HEK293 (cell line): ENCODE measurements at regions not wholly inside any gene's neighbourhood (a gene's known extent, or its start where the extent isn't known, plus 50 kb on each side); places are given as distances from the start of the nearest gene placed in this dataset.

Source experiments
- CTCF ChIA-PET: fragments of 350-600 bp; formaldehyde crosslinking; extraction: SDS; loops from one replicate; lab custom pipeline; 2021; ENCODE audit warnings: antibody characterized with exemption; lab: Yijun Ruan, JAX
- POLR2A ChIA-PET: fragments of 300-600 bp; formaldehyde crosslinking; extraction: SDS; loops from one replicate; lab custom pipeline; 2020; ENCODE audit warnings: antibody characterized with exemption, inconsistent platforms; lab: Yijun Ruan, JAX
- H3K27ac ChIP-seq: fragments of 200-500 bp; sonication (Bioruptor generic); 2 replicates; pipeline ENCODE4 v1.5.1; 2014; ENCODE audit warnings: low read depth, low read length, control low read depth, inconsistent platforms; ENCODE audit errors: extremely low read depth
- H3K36me3 ChIP-seq, 2 experiments: fragments of 200-500 bp in 1 of 2; sonication (Bioruptor generic) in 1 of 2; 1 replicate in 1 of 2; 2 replicates in 1 of 2; pipeline ENCODE4 v1.5.1; 2014 to 2017; ENCODE audit warnings: inconsistent platforms in 2 of 2, low read length in 2 of 2; ENCODE audit not compliant: control insufficient read depth in 2 of 2, insufficient read depth in 1 of 2
- H3K4me1 ChIP-seq: fragments of 200-500 bp; sonication (Bioruptor generic); 2 replicates; pipeline ENCODE4 v1.5.1; 2014; ENCODE audit warnings: mild to moderate bottlenecking, low read length, inconsistent platforms; ENCODE audit not compliant: control insufficient read depth, insufficient read depth
- H3K4me3 ChIP-seq: 2 replicates; pipeline ENCODE4 v1.5.1; 2011; ENCODE audit warnings: low read depth, mild to moderate bottlenecking, control low read depth, low read length, moderate library complexity
- H3K9me3 ChIP-seq: fragments of 200-500 bp; sonication (Bioruptor generic); 2 replicates; pipeline ENCODE4 v1.5.1; 2014; ENCODE audit warnings: low read depth, low read length, inconsistent platforms; ENCODE audit not compliant: control insufficient read depth, insufficient read depth
- FEZF1 ChIP-seq: fragments of 450-650 bp; formaldehyde crosslinking; IDR thresholded peaks from 2 replicates; pipeline ENCODE4 v1.5.1; 2016; ENCODE audit warnings: missing biosample characterization, missing genetic modification characterization
- MYNN ChIP-seq: fragments of 450-650 bp; formaldehyde crosslinking; IDR thresholded peaks from 2 replicates; pipeline ENCODE4 v1.5.1; 2016; ENCODE audit warnings: missing biosample characterization, missing genetic modification characterization, borderline replicate concordance
- PRDM1 ChIP-seq: fragments of 450-650 bp; formaldehyde crosslinking; IDR thresholded peaks from 2 replicates; pipeline ENCODE4; 2016; ENCODE audit warnings: missing biosample characterization, missing genetic modification characterization
- RBAK ChIP-seq: fragments of 450-650 bp; formaldehyde crosslinking; IDR thresholded peaks from 2 replicates; pipeline ENCODE4 v1.5.1; 2016; ENCODE audit warnings: missing biosample characterization, missing genetic modification characterization
- ZBTB21 ChIP-seq: fragments of 450-650 bp; formaldehyde crosslinking; IDR thresholded peaks from 2 replicates; pipeline ENCODE4 v1.5.1; 2017; ENCODE audit warnings: missing biosample characterization, missing genetic modification characterization
- ZBTB6 ChIP-seq: fragments of 450-650 bp; formaldehyde crosslinking; IDR thresholded peaks from 2 replicates; pipeline ENCODE4 v1.5.1; 2017; ENCODE audit warnings: missing biosample characterization, missing genetic modification characterization
- ZNF133 ChIP-seq: fragments of 450-650 bp; formaldehyde crosslinking; IDR thresholded peaks from 2 replicates; pipeline ENCODE4 v1.5.1; 2016; ENCODE audit warnings: missing biosample characterization, missing genetic modification characterization
- ZNF157 ChIP-seq: fragments of 450-650 bp; formaldehyde crosslinking; IDR thresholded peaks from 2 replicates; pipeline ENCODE4 v1.5.1; 2016; ENCODE audit warnings: missing biosample characterization, missing genetic modification characterization
- ZNF16 ChIP-seq: fragments of 450-650 bp; formaldehyde crosslinking; IDR thresholded peaks from 2 replicates; pipeline ENCODE4 v1.5.1; 2016; ENCODE audit warnings: low read depth, missing biosample characterization, missing genetic modification characterization
- ZNF175 ChIP-seq: fragments of 450-650 bp; formaldehyde crosslinking; IDR thresholded peaks from 2 replicates; pipeline ENCODE4 v1.5.1; 2016; ENCODE audit warnings: missing biosample characterization, missing genetic modification characterization
- ZNF18 ChIP-seq: fragments of 450-650 bp; formaldehyde crosslinking; IDR thresholded peaks from 2 replicates; pipeline ENCODE4 v1.5.1; 2016; ENCODE audit warnings: missing biosample characterization, missing genetic modification characterization
- ZNF184 ChIP-seq: fragments of 450-650 bp; IDR thresholded peaks from 2 replicates; pipeline ENCODE4 v1.5.1; 2018; ENCODE audit warnings: missing biosample characterization, mild to moderate bottlenecking, missing genetic modification characterization
- ZNF292 ChIP-seq: fragments of 450-650 bp; formaldehyde crosslinking; IDR thresholded peaks from 2 replicates; pipeline ENCODE4 v1.5.1; 2016; ENCODE audit warnings: low read depth, missing biosample characterization, missing genetic modification characterization, borderline replicate concordance
- ZNF404 ChIP-seq: fragments of 450-650 bp; formaldehyde crosslinking; IDR thresholded peaks from 2 replicates; pipeline ENCODE4 v1.5.1; 2017; ENCODE audit warnings: missing biosample characterization, missing genetic modification characterization
- ZNF433 ChIP-seq: fragments of 450-650 bp; formaldehyde crosslinking; IDR thresholded peaks from 2 replicates; pipeline ENCODE4 v1.5.1; 2016; ENCODE audit warnings: missing biosample characterization, missing genetic modification characterization, low read depth
- ZNF555 ChIP-seq: fragments of 450-650 bp; formaldehyde crosslinking; conservative IDR thresholded peaks from 2 replicates; pipeline ENCODE4 v1.5.1; 2017; ENCODE audit warnings: missing biosample characterization, mild to moderate bottlenecking, missing genetic modification characterization, inconsistent platforms
- ZNF670 ChIP-seq: fragments of 450-650 bp; formaldehyde crosslinking; IDR thresholded peaks from 2 replicates; pipeline ENCODE4 v1.5.1; 2016; ENCODE audit warnings: missing biosample characterization, missing genetic modification characterization, low read depth
- TF ChIP-seq, protein P1 (sequence below): fragments of 450-650 bp; formaldehyde crosslinking; IDR thresholded peaks from 2 replicates; pipeline ENCODE4 v1.5.1; 2016; ENCODE audit warnings: missing biosample characterization, missing genetic modification characterization
- TF ChIP-seq, protein P2 (sequence below): fragments of 450-650 bp; formaldehyde crosslinking; IDR thresholded peaks from 2 replicates; pipeline ENCODE4 v1.5.0; 2017; ENCODE audit warnings: missing biosample characterization, missing genetic modification characterization, borderline replicate concordance
- TF ChIP-seq, protein P3 (sequence below): fragments of 450-650 bp; formaldehyde crosslinking; IDR thresholded peaks from 2 replicates; pipeline ENCODE4 v1.5.1; 2017; ENCODE audit warnings: missing biosample characterization, missing genetic modification characterization
- TF ChIP-seq, protein P4 (sequence below): fragments of 450-650 bp; formaldehyde crosslinking; optimal IDR thresholded peaks from 2 replicates; pipeline ENCODE3; 2016; ENCODE audit warnings: missing biosample characterization, mild to moderate bottlenecking, missing genetic modification characterization
- TF ChIP-seq, protein P5 (sequence below): fragments of 450-650 bp; formaldehyde crosslinking; IDR thresholded peaks from 2 replicates; pipeline ENCODE4 v1.5.1; 2016; ENCODE audit warnings: missing biosample characterization, missing genetic modification characterization

DNA sequence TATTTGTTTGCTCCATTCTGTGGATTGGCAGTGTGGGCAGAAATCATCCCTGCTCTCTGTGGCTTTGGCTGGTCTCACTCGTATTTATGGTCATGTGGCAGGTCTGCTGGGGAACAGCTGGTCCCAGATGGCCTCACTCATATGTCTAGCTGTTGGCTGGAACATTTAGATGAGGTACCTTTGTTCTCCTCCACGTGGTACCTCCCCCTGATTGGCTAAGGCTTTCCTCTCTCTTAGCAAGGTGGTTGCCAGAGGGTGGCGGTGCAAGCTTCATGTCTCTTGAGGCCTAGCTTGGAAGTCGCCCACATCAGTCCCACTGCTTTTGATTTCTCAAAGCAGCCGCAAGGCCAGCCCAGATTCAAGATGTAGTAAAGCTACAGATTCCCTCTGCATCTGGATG lies 348.5 kb upstream of the BTBD3 start (continued):
- TF ChIP-seq ZBTB6 (tag by site-specific recombination) = no peak
- TF ChIP-seq, protein P1, sequence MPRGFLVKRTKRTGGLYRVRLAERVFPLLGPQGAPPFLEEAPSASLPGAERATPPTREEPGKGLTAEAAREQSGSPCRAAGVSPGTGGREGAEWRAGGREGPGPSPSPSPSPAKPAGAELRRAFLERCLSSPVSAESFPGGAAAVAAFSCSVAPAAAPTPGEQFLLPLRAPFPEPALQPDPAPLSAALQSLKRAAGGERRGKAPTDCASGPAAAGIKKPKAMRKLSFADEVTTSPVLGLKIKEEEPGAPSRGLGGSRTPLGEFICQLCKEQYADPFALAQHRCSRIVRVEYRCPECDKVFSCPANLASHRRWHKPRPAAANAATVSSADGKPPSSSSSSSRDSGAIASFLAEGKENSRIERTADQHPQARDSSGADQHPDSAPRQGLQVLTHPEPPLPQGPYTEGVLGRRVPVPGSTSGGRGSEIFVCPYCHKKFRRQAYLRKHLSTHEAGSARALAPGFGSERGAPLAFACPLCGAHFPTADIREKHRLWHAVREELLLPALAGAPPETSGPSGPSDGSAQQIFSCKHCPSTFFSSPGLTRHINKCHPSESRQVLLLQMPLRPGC (tag by site-specific recombination) = no peak
- TF ChIP-seq ZNF184 (tag by site-specific recombination) = no peak
- TF ChIP-seq ZNF404 (tag by site-specific recombination) = no peak

GRCh38 chr20:11573507-11573906 lies 344.2 kb upstream of the BTBD3 start:
- CTCF ChIA-PET = no interaction called here

DNA sequence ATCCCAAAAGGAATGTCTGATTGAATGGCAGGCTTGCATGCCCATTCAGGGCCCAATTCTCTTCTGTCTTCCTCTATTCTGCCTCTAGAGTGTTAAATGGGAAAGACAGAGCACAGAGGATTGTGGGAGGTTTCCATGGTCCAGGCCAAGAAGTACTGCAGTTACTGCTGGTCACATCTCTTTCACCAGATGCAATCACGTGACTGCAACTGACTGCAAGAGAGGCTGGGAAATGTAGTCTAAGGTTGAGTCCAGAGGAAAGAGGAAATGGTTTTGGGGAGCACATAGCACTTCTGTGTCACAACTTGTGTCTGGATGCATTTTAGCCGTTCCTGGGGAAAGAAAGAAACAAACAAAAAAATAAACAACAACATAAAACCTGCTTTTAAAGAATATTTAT lies 336.4 kb upstream of the BTBD3 start:
- no peaks in the 10 kb centered on the region for H3K36me3 ChIP-seq
- H3K4me3 ChIP-seq = no peak overlapping the region
- no peak overlapping the region for H3K27ac ChIP-seq
- ChIA-PET POLR2A (no interaction called here), CTCF (no interaction called here)
- H3K4me1 ChIP-seq = no peaks in the 10 kb centered on the region
- H3K9me3 ChIP-seq = no peaks in the 10 kb centered on the region
- TF ChIP-seq PRDM1 (tag by site-specific recombination) = no peak
- TF ChIP-seq, protein P2, sequence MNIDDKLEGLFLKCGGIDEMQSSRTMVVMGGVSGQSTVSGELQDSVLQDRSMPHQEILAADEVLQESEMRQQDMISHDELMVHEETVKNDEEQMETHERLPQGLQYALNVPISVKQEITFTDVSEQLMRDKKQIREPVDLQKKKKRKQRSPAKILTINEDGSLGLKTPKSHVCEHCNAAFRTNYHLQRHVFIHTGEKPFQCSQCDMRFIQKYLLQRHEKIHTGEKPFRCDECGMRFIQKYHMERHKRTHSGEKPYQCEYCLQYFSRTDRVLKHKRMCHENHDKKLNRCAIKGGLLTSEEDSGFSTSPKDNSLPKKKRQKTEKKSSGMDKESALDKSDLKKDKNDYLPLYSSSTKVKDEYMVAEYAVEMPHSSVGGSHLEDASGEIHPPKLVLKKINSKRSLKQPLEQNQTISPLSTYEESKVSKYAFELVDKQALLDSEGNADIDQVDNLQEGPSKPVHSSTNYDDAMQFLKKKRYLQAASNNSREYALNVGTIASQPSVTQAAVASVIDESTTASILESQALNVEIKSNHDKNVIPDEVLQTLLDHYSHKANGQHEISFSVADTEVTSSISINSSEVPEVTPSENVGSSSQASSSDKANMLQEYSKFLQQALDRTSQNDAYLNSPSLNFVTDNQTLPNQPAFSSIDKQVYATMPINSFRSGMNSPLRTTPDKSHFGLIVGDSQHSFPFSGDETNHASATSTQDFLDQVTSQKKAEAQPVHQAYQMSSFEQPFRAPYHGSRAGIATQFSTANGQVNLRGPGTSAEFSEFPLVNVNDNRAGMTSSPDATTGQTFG = no peak
- TF ChIP-seq, protein P3, sequence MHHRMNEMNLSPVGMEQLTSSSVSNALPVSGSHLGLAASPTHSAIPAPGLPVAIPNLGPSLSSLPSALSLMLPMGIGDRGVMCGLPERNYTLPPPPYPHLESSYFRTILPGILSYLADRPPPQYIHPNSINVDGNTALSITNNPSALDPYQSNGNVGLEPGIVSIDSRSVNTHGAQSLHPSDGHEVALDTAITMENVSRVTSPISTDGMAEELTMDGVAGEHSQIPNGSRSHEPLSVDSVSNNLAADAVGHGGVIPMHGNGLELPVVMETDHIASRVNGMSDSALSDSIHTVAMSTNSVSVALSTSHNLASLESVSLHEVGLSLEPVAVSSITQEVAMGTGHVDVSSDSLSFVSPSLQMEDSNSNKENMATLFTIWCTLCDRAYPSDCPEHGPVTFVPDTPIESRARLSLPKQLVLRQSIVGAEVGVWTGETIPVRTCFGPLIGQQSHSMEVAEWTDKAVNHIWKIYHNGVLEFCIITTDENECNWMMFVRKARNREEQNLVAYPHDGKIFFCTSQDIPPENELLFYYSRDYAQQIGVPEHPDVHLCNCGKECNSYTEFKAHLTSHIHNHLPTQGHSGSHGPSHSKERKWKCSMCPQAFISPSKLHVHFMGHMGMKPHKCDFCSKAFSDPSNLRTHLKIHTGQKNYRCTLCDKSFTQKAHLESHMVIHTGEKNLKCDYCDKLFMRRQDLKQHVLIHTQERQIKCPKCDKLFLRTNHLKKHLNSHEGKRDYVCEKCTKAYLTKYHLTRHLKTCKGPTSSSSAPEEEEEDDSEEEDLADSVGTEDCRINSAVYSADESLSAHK (tag by site-specific recombination) = no peak
- no peak for TF ChIP-seq ZNF292
- TF ChIP-seq ZNF18 (tag by site-specific recombination) = no peak
- TF ChIP-seq, protein P4, sequence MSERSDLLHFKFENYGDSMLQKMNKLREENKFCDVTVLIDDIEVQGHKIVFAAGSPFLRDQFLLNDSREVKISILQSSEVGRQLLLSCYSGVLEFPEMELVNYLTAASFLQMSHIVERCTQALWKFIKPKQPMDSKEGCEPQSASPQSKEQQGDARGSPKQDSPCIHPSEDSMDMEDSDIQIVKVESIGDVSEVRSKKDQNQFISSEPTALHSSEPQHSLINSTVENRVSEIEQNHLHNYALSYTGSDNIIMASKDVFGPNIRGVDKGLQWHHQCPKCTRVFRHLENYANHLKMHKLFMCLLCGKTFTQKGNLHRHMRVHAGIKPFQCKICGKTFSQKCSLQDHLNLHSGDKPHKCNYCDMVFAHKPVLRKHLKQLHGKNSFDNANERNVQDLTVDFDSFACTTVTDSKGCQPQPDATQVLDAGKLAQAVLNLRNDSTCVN (tag by site-specific recombination) = no peak
- TF ChIP-seq ZNF670 (tag by site-specific recombination) = no peak

More at GRCh38 chr20:11573507-11573906, 344.2 kb upstream of the BTBD3 start:
- Histone ChIP-seq H3K4me1 (no peaks in the 10 kb centered on the region), H3K9me3 (no peaks in the 10 kb centered on the region), H3K36me3 (no peaks in the 10 kb centered on the region), H3K27ac (no peak overlapping the region), H3K4me3 (no peak overlapping the region)
- TF ChIP-seq ZNF157 (tag by site-specific recombination) (no peak), ZNF404 (tag by site-specific recombination) (no peak), ZNF16 (tag by site-specific recombination) (no peak), ZNF555 (no peak), FEZF1 (tag by site-specific recombination) (no peak), ZNF433 (tag by site-specific recombination) (no peak), ZBTB21 (tag by site-specific recombination) (no peak), ZNF133 (no peak), MYNN (tag by site-specific recombination) (no peak), ZNF175 (tag by site-specific recombination) (no peak), RBAK (tag by site-specific recombination) (no peak)
- TF ChIP-seq, protein P5, sequence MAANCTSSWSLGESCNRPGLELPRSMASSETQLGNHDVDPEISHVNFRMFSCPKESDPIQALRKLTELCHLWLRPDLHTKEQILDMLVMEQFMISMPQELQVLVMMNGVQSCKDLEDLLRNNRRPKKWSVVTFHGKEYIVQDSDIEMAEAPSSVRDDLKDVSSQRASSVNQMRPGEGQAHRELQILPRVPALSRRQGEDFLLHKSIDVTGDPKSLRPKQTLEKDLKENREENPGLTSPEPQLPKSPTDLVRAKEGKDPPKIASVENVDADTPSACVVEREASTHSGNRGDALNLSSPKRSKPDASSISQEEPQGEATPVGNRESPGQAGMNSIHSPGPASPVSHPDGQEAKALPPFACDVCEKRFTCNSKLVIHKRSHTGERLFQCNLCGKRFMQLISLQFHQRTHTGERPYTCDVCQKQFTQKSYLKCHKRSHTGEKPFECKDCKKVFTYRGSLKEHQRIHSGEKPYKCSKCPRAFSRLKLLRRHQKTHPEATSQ (tag by site-specific recombination) = no peak
- TF ChIP-seq, protein P3 (tag by site-specific recombination) = no peak
- POLR2A ChIA-PET = no interaction called here
